Activated CD8-positive, alpha-beta memory T cell treated with anti-CD3 and anti-CD28 coated beads for 48 hours (primary cell): ENCODE measurements at regions not wholly inside any gene's neighbourhood (a gene's known extent, or its start where the extent isn't known, plus 50 kb on each side); places are given as distances from the start of the nearest gene placed in this dataset.
"Not testable (repeated sequence)": the region's sequence is repeated elsewhere in the genome, so short reads cannot be mapped to it uniquely, and the experiment has no call there.

Source experiments
- DNase-seq, 3 experiments: peaks; one replicate each; pipeline ENCODE4 v3.0.0-alpha.2; 2020; ENCODE audit warnings: low read depth in 2 of 3, low spot score in 2 of 3

- no peak for DNase-seq
Observed at GRCh38 chr12:58306266-58307000, 365.1 kb downstream of the ATP23 start.

DNA sequence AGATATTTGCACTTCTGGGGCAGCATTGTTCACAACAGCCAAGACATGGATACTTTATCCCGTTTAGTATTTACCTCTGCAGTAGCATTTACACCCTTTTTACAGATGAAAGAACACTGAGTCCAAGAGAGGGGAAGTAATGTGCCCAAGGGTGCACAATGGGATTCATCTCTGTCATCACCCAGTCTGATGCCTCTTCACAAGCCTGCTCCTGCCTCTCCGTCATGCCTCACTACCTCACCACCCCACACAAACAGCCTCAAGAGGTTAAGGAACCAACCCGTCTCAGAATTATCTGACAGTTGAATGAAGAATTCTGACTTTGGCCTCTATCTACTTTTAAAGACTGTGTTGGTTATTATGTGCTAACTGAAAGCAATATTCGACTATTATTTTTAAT lies 368.4 kb downstream of the ATP23 start:
- no peak for DNase-seq

DNA sequence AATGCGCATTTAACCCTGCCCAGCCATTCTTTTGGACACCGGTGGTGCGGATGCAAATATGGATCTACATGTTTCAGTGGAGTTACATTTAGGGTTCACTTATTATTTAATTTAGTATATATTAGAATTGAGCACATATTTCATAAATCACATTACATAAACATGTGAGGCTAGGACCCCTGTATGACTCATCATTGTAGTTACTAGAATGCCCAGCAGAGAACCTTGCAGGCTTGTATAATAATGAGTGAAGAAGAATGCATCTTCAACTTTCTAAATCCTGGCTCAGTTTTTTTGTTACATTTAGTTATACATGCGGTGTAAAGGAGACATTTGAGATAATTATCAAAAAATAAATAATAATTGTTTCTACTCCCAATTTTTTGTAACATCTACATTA lies 369.0 kb downstream of the ATP23 start:
- DNase-seq, result no peak

DNA sequence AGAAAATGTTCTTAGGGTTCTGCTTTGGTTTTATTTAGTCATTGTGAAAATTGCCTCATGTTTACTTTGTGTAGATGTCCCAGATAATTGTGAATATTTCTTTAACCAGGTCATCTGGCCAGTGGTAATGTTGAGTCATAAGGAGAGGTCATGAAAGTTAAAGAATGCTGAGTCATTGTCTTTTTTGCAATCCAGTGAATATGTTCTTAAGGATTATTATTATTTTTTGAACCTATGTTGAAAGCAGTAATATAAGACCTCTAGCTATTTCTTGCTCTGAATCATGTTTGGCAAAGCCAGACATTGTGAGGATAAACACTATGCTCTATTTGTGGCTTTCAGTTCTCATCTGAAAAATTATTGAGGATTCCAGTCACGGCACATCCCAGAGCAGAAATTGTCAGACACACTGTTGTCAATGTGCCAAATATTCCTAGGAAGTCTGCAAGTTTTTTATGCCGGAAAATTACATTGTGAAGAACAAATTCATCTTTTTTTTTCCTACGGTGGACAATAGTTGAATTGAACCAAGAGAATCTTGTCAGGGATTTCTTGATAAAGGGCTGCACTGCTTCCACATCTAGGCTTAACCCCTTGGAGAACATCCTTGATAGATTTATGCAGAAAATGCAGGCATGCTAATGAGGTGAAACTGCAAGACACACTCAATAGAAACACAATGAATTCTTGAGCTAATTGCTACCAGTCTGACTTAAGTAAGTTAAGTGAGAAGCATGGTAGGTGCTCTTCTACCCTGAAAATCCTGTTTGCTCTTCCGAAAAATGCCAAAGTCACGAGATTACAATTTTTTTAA lies 369.6 kb downstream of the ATP23 start:
- no peak for DNase-seq

- DNase-seq, result no peak
Observed at GRCh38 chr12:58313091-58313855, 371.9 kb downstream of the ATP23 start.

GRCh38 chr12:58314610-58315009 lies 373.2 kb downstream of the ATP23 start:
- no peak for DNase-seq

GRCh38 chr12:58316926-58317325 lies 375.6 kb downstream of the ATP23 start:
- DNase-seq, result no peak

DNA sequence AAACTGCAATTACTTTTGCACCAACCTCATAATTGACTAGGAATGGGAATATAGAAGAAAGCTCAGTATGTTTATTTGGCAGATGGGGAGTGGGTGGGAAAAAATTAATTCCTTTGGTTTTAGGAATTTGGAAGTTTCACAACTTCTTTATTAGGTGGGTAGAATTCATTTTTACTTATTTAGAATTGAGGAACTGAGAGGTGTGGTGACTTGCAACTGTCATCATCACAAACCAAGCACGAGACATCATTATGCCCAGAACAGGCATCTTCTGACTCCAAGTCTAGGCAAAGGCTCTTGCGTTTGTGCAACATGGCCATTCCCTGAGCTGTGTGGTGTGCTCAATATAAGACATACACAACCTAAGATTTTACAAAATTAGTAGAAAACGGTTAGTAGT lies 380.0 kb downstream of the ATP23 start:
- DNase-seq, result no peak

GRCh38 chr12:58323676-58324075 lies 382.3 kb downstream of the ATP23 start:
- DNase-seq, result no peak

- DNase-seq, result no peak
Observed at GRCh38 chr12:58325561-58325960, 384.2 kb downstream of the ATP23 start.

DNA sequence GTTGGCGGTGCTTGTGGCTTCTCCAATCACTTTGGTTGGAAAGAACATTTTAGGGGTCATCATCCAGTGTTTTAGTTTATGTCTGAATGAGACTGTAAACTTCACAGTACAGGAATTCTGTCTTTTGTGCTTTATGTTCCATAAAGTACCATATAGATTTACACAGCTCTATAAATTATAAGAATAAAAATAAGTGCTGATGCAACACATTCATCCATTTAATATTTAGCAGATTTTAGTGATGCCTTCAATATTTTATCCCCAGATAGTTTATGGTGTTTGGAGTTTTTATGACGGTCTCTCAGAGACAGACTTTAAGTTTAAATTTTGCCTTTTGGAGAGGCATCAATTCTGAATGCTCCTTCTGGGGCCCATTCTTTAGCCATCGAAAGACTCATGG lies 385.2 kb downstream of the ATP23 start:
- DNase-seq, result no peak

- DNase-seq, result not testable (repeated sequence)
Observed at GRCh38 chr12:58336581-58337242, 395.3 kb downstream of the ATP23 start.

DNA sequence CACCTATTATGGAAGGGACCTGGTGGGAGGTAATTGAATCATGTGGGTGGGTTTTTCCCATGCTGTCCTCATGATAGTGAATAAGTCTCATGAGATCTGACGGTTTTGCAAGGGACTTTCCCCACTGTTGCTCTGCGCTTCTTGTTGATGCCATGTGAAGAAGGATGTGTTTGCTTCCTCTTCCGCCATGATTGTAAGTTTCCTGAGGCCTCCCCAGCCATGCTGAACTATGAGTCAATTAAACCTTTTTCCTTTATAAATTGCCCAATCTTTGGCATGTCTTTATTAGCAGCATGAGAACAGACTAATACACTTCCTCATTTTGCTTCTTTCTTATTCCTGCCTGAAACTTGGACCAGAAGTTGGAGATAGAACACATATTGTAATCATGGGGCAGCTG lies 396.2 kb downstream of the ATP23 start:
- DNase-seq, result not testable (repeated sequence)

GRCh38 chr12:58341791-58342190 lies 400.4 kb downstream of the ATP23 start:
- no peak for DNase-seq

GRCh38 chr12:58342736-58343135 lies 401.4 kb downstream of the ATP23 start:
- DNase-seq, result no peak

DNA sequence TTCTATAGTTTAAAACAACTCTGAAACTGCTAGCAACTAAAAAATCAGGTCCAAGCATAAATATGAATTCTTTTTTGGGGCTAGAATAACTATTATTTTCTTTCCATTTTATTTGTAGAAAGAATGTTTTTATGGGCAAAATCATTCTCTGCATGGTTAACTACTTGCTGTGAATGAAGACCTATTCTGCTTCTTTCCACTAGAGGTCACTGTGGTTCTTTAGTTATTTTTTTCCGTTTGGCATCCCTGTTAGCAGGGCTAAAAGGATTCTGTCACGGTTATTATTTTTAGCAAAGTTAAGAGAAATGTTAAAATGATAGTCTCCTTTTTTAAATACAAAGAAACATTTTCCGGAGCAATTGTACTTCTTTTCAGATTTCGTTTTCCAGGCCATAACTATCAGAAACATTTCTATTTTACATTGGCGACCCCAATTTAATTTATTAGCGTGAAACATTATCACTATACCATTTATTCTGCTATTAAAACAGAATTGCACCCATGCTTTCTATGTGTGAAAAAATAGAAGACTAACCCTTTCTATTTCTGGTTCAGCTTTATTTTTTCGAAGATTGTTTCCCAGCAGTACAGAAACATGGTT lies 404.8 kb downstream of the ATP23 start:
- DNase-seq, result no peak

DNA sequence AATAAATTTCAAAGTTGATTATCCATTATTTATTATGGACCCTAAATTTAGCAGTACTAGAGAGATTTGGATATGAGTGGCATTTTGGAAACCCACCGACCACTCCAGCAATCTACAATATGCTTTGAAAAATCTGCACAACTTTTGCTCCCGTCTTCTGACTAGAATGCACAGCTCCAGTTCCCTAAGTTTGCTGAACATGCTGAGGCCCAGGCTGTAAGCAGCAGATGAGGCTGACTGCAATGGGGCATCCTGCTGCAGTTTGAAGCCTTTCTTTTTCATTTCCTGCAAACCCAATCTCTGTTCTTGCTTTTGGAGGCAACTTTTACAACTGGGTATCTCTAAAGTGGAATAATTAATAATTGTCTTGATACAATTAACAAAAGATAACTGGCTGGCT lies 405.8 kb downstream of the ATP23 start:
- no peak for DNase-seq

- DNase-seq, result no peak
Observed at GRCh38 chr12:58347691-58348090, 406.3 kb downstream of the ATP23 start.

GRCh38 chr12:58349161-58349560 lies 407.8 kb downstream of the ATP23 start:
- DNase-seq, result no peak

GRCh38 chr12:58356794-58357193 lies 415.4 kb downstream of the ATP23 start:
- no peak for DNase-seq

GRCh38 chr12:58357511-58357910 lies 416.1 kb downstream of the ATP23 start:
- DNase-seq, result no peak
